Vagina (tissue), 2 donors: ENCODE measurements at regions not wholly inside any gene's neighbourhood (a gene's known extent, or its start where the extent isn't known, plus 50 kb on each side); places are given as distances from the start of the nearest gene placed in this dataset.

ENCODE experiments used
- CTCF ChIP-seq, 3 experiments: fragments of 450-650 bp in 2 of 3; fragments of 200-600 bp in 1 of 3; sonication (generic) in 1 of 3; IDR thresholded peaks; one replicate each; pipeline ENCODE4 v1.5.1; 2017 to 2019; ENCODE audit warnings: antibody characterized with exemption in 3 of 3, mild to moderate bottlenecking in 2 of 3, moderate library complexity in 2 of 3
- POLR2A ChIP-seq, 2 donors: fragments of 450-650 bp; IDR thresholded peaks; one replicate each; pipeline ENCODE4 v1.6.1; 2017; ENCODE audit warnings: antibody characterized with exemption in 2 of 2, mild to moderate bottlenecking in 2 of 2, moderate library complexity in 2 of 2
- POLR2AphosphoS5 ChIP-seq, 2 donors: sonication (generic); formaldehyde crosslinking; IDR thresholded peaks; one replicate each; pipeline ENCODE4 v1.9.0; 2017; ENCODE audit warnings: antibody characterized with exemption in 2 of 2, mild to moderate bottlenecking in 2 of 2, low read depth in 1 of 2; ENCODE audit not compliant: insufficient read depth in 1 of 2

DNA sequence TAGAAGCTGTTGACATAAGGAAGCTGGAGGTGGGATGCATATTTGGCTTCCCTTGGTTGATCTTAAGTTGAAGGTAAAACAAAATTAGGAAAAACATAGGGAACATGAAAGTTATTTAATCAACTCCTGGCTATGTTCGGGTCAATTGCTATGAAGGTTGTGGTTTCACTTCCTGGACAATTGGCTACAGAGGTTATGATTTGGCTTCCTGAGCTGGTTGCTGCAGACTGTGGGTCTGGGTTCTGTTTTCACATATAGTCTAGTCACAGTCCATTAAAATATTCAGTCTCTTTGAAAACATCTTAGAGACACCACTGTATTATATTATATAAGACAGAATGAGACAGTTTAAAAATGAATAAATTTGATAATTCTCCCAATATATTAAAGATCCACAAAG is 895.2 kb upstream of the USP15 start:
- TF ChIP-seq CTCF (IDR thresholded peaks at IDR 0.05): no peak
- no peak for TF ChIP-seq POLR2A (IDR thresholded peaks at IDR 0.05)
- no peak for TF ChIP-seq POLR2AphosphoS5 (IDR thresholded peaks at IDR 0.05; ENCODE audit: insufficient read depth in 1 of 2, low read depth in 1 of 2)
